Thyroid gland (tissue), 4 donors: ENCODE measurements at regions not wholly inside any gene's neighbourhood (a gene's known extent, or its start where the extent isn't known, plus 50 kb on each side); places are given as distances from the start of the nearest gene placed in this dataset.

Experiments used
- CTCF ChIP-seq, 6 experiments: fragments of 200-600 bp in 3 of 6; fragments of 450-650 bp in 3 of 6; sonication (generic) in 3 of 6; IDR thresholded peaks; one replicate each; pipeline ENCODE4 v1.5.1; 2016 to 2019; ENCODE audit warnings: antibody characterized with exemption in 6 of 6, mild to moderate bottlenecking in 2 of 6, inconsistent platforms in 1 of 6, moderate library complexity in 1 of 6
- POLR2A ChIP-seq, 2 donors: fragments of 450-650 bp; IDR thresholded peaks; one replicate each; pipeline ENCODE4 v1.6.1; 2017; ENCODE audit warnings: antibody characterized with exemption in 2 of 2, mild to moderate bottlenecking in 2 of 2, moderate library complexity in 1 of 2

GRCh38 chr5:96569770-96570169 is 92.4 kb upstream of the CAST start:
- TF ChIP-seq CTCF (IDR thresholded peaks at IDR 0.05) = no peak
- TF ChIP-seq POLR2A (IDR thresholded peaks at IDR 0.05) = no peak
